ENCODE measurements at regions not wholly inside any gene's neighbourhood (a gene's known extent, or its start where the extent isn't known, plus 50 kb on each side); places are given as distances from the start of the nearest gene placed in this dataset.

DNA sequence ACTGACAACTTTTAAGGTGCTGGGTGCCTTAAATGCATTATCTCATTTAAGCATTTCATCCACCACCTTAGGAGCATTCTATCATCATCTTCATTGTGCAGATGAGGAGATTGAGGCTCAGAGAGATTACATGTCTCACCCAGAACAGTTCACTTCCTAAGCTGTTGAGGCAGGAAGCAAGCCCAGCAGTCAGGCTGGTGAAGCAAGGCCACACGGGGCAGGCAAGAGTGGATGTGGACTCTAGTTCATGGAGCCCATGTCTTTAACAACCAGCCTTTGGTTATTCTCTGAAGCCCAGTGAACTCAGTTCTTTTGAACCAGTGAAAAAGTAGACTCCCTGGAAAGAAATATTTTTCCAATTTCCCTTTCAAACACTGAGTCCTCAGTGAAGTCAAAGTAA is 294.8 kb upstream of the MGAT5 start:
- H3K9me3 Mint-ChIP-seq (ENCODE audit: unreplicated experiment): no peaks in the 10 kb centered on the region
- H3K27ac Mint-ChIP-seq (ENCODE audit: unreplicated experiment): no peak overlapping the region
- no peaks in the 10 kb centered on the region for H3K4me1 Mint-ChIP-seq (ENCODE audit: low read depth, unreplicated experiment)
- DNase-seq: no peak
- no peak overlapping the region for H3K4me3 Mint-ChIP-seq (ENCODE audit: unreplicated experiment)
- TF ChIP-seq, protein P1, sequence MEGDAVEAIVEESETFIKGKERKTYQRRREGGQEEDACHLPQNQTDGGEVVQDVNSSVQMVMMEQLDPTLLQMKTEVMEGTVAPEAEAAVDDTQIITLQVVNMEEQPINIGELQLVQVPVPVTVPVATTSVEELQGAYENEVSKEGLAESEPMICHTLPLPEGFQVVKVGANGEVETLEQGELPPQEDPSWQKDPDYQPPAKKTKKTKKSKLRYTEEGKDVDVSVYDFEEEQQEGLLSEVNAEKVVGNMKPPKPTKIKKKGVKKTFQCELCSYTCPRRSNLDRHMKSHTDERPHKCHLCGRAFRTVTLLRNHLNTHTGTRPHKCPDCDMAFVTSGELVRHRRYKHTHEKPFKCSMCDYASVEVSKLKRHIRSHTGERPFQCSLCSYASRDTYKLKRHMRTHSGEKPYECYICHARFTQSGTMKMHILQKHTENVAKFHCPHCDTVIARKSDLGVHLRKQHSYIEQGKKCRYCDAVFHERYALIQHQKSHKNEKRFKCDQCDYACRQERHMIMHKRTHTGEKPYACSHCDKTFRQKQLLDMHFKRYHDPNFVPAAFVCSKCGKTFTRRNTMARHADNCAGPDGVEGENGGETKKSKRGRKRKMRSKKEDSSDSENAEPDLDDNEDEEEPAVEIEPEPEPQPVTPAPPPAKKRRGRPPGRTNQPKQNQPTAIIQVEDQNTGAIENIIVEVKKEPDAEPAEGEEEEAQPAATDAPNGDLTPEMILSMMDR (IDR thresholded peaks at IDR 0.05; ENCODE audit: partially characterized antibody, unreplicated experiment): no peak
- no peaks in the 10 kb centered on the region for H3K36me3 Mint-ChIP-seq (ENCODE audit: unreplicated experiment)
- H3K27me3 Mint-ChIP-seq (ENCODE audit: unreplicated experiment): peaks cover 5% of the 10 kb centered on the region

DNA sequence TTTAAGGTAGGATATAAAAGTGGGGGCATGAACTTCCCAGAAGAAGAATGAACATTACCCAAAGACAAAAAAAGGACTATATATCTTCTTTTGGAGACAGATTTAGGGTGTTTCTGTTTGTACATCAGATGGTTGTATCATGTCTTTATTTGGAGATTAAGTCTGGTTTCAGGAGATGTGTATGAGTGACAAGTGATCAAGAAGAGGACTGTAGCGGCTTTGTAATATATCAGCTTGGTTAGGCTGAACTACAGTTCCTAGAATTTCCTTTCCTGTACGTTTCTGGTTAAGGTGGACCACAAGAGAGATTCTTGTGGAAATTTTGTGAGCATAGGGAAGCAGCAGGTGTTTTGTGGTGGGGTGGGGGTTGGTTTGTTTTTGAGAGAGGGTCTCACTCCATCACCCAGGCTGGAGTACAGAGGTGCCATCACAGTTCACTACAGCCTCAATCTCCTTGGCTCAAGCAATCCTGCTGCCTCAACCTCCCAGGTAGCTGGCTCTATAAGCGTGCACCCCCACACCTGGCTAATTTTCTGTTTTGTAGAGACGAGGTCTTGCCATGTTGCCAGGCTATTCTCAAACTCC is 287.1 kb upstream of the MGAT5 start:
- Mint-ChIP-seq H3K4me1 (ENCODE audit: low read depth, unreplicated experiment) (no peaks in the 10 kb centered on the region), H3K27me3 (ENCODE audit: unreplicated experiment) (no peaks in the 10 kb centered on the region), H3K4me3 (ENCODE audit: unreplicated experiment) (no peak overlapping the region), H3K27ac (ENCODE audit: unreplicated experiment) (no peak overlapping the region), H3K36me3 (ENCODE audit: unreplicated experiment) (no peaks in the 10 kb centered on the region), H3K9me3 (ENCODE audit: unreplicated experiment) (no peaks in the 10 kb centered on the region)
- DNase-seq: no peak
- TF ChIP-seq, protein P1 (IDR thresholded peaks at IDR 0.05; ENCODE audit: partially characterized antibody, unreplicated experiment): no peak

DNA sequence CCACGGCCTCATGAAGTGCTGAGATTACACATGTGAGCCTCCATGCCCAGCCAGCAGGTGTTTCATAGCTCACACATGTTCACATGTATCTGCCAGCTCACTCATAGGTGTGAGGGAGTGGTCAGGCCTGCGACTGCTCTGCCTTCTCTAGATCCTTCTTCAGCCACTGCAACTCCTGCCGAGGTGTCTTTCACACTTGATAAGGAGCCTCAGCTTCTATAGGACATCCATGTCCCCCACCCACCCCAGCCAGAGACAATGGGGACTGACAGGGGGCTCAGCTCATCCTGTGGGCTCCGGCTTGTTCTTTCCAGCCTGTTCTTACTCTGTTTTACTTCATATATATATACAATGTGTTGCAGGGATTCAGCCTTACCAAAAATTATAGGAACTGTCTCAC is 286.5 kb upstream of the MGAT5 start:
- TF ChIP-seq, protein P1 (IDR thresholded peaks at IDR 0.05; ENCODE audit: partially characterized antibody, unreplicated experiment): no peak
- DNase-seq: no peak
- no peaks in the 10 kb centered on the region for H3K4me1 Mint-ChIP-seq (ENCODE audit: low read depth, unreplicated experiment)
- H3K4me3 Mint-ChIP-seq (ENCODE audit: unreplicated experiment): no peak overlapping the region
- H3K9me3 Mint-ChIP-seq (ENCODE audit: unreplicated experiment): no peaks in the 10 kb centered on the region
- H3K36me3 Mint-ChIP-seq (ENCODE audit: unreplicated experiment): no peaks in the 10 kb centered on the region
- H3K27me3 Mint-ChIP-seq (ENCODE audit: unreplicated experiment): no peaks in the 10 kb centered on the region
- no peak overlapping the region for H3K27ac Mint-ChIP-seq (ENCODE audit: unreplicated experiment)

DNA sequence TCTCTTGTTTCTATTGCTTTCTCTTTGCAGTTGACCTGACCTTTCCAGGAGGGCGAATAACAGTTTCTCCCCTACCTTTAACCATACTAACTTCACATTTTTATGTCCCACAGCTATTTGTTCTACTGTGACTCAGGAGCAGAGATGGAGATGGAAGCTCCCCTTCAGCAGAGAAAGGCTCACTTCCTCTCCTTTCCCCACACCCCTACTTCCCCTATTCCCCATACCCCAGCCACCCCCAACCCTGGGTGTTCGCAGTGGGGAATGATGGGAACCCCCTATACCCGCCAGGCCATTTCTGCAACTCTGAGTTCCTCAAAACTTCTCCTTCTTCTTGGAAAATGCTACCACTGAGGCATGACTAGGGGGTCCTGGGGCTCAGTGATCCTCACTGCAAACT is 285.4 kb upstream of the MGAT5 start:
- H3K27ac Mint-ChIP-seq (ENCODE audit: unreplicated experiment): no peak overlapping the region
- no peak overlapping the region for H3K4me3 Mint-ChIP-seq (ENCODE audit: unreplicated experiment)
- H3K9me3 Mint-ChIP-seq (ENCODE audit: unreplicated experiment): no peaks in the 10 kb centered on the region
- H3K4me1 Mint-ChIP-seq (ENCODE audit: low read depth, unreplicated experiment): no peaks in the 10 kb centered on the region
- H3K27me3 Mint-ChIP-seq (ENCODE audit: unreplicated experiment): no peaks in the 10 kb centered on the region
- DNase-seq: no peak
- no peaks in the 10 kb centered on the region for H3K36me3 Mint-ChIP-seq (ENCODE audit: unreplicated experiment)
- TF ChIP-seq, protein P1 (IDR thresholded peaks at IDR 0.05; ENCODE audit: partially characterized antibody, unreplicated experiment): no peak

DNA sequence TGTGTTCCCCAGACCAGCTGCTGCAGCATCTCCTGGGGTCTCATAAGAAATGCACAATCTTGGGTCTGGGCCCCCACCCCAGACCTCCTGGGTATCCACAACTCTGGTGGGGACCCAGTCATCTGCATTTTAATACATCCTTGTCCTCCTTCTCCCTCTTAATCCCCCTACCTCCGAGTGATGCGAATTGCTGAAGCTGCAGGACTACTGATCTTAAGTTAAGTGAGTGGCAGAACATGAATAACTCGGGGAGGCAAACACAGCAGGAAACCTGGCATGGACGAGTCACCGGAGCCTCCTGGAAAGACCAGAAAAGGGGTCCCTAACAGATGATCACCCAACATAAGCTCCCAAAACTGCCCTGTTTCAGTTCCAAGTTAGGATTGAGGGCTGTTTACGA is 283.2 kb upstream of the MGAT5 start:
- no peak for DNase-seq
- H3K9me3 Mint-ChIP-seq (ENCODE audit: unreplicated experiment): no peaks in the 10 kb centered on the region
- H3K4me3 Mint-ChIP-seq (ENCODE audit: unreplicated experiment): no peak overlapping the region
- no peaks in the 10 kb centered on the region for H3K36me3 Mint-ChIP-seq (ENCODE audit: unreplicated experiment)
- H3K27me3 Mint-ChIP-seq (ENCODE audit: unreplicated experiment): no peaks in the 10 kb centered on the region
- H3K4me1 Mint-ChIP-seq (ENCODE audit: low read depth, unreplicated experiment): no peaks in the 10 kb centered on the region
- no peak overlapping the region for H3K27ac Mint-ChIP-seq (ENCODE audit: unreplicated experiment)
- TF ChIP-seq, protein P1 (IDR thresholded peaks at IDR 0.05; ENCODE audit: partially characterized antibody, unreplicated experiment): no peak

Data from glutamatergic neuron (in vitro differentiated cells).